ENCODE measurements at regions not wholly inside any gene's neighbourhood (a gene's known extent, or its start where the extent isn't known, plus 50 kb on each side); places are given as distances from the start of the nearest gene placed in this dataset.

GRCh38 chr6:66555082-66555481, 848.1 kb upstream of the EYS start:
- TF ChIP-seq TAF1 (IDR thresholded peaks at IDR 0.05; ENCODE audit: borderline replicate concordance, insufficient read depth, low read length) (no peak), REST (IDR thresholded peaks at IDR 0.05; ENCODE audit: insufficient read depth in 1 of 2, low read depth in 2 of 2, low read length in 2 of 2) (no peak), POLR2AphosphoS5 (IDR thresholded peaks at IDR 0.05; ENCODE audit: low read depth, low read length) (no peak), SIN3A (IDR thresholded peaks at IDR 0.05; ENCODE audit: borderline replicate concordance, insufficient read depth, low read length) (no peak), FOXP2 (optimal IDR thresholded peaks at IDR 0.05; ENCODE audit: borderline replicate concordance, extremely low read depth, extremely low read length, insufficient read depth) (no peak)
